ENCODE measurements at regions not wholly inside any gene's neighbourhood (a gene's known extent, or its start where the extent isn't known, plus 50 kb on each side); places are given as distances from the start of the nearest gene placed in this dataset.

DNA sequence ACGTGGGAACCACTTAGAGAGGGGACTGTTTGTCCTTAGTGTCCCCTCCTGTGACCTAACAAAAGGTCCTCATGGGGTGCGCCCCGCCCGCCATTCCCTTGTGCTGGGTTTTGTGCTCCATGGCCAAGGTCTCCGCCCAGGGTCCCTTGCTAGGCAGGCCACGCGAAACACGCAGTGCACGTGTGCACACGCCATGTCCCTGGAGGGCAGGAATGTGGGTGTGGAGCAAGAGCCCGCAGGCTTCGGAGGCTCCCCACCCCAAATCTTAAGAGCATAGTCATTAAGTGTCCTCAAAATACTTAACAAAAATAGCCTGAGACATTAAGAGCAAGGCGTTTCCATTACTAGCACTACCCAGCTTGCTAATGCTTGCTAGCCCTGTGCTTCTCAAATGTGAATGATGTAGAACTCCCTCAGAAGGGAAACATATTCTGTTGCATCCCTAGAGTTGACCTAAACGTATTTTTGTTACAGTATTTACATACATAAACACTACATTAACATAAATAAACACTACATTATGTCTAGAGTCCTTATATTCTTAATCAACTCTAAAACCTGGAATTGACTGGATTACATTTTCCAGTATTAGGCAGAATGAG, 117.6 kb upstream of the APCDD1 start:
- ATAC-seq (peak; percentile 96), DNase-seq (peak; percentile 86)
- no peaks in the 10 kb centered on the region for H3K27me3 ChIP-seq
- peak overlapping the region; percentile 36 for H3K27ac ChIP-seq
- intact Hi-C loops (cut with DNase I) = no loop called here
- no peaks in the 10 kb centered on the region for H3K4me1 ChIP-seq
- no peaks in the 10 kb centered on the region for H3K36me3 ChIP-seq
- H3K4me3 ChIP-seq = no peak overlapping the region
- H3K9me3 ChIP-seq = no peaks in the 10 kb centered on the region
- TF ChIP-seq, protein P1, sequence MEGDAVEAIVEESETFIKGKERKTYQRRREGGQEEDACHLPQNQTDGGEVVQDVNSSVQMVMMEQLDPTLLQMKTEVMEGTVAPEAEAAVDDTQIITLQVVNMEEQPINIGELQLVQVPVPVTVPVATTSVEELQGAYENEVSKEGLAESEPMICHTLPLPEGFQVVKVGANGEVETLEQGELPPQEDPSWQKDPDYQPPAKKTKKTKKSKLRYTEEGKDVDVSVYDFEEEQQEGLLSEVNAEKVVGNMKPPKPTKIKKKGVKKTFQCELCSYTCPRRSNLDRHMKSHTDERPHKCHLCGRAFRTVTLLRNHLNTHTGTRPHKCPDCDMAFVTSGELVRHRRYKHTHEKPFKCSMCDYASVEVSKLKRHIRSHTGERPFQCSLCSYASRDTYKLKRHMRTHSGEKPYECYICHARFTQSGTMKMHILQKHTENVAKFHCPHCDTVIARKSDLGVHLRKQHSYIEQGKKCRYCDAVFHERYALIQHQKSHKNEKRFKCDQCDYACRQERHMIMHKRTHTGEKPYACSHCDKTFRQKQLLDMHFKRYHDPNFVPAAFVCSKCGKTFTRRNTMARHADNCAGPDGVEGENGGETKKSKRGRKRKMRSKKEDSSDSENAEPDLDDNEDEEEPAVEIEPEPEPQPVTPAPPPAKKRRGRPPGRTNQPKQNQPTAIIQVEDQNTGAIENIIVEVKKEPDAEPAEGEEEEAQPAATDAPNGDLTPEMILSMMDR (IDR thresholded peaks at IDR 0.05) = no peak

DNA sequence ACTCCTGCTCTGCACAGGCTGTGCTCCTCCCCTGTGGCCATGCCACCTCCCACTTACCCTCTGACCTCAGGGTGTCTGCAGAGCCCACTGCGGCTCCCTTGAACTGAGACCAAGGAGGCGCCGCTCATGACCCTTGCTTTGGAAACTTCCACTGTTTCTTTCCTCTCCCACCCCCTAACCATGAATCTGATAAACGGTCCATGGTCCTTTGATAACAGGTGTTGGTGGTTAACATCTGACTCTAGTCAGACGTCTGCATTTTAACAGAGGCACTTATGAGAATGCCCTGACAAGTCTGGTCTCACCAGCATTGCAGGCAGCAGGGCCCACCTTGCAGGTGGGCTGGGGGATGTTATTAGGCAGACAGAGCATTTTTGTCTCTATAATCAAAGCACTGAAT, 113.6 kb upstream of the APCDD1 start:
- no peaks in the 10 kb centered on the region for H3K9me3 ChIP-seq
- H3K4me3 ChIP-seq = no peak overlapping the region
- H3K4me1 ChIP-seq = no peaks in the 10 kb centered on the region
- H3K27me3 ChIP-seq = no peaks in the 10 kb centered on the region
- H3K36me3 ChIP-seq = no peaks in the 10 kb centered on the region
- H3K27ac ChIP-seq = no peak overlapping the region
- ATAC-seq (no peak), DNase-seq (no peak)
- intact Hi-C loops (cut with DNase I) = no loop called here
- TF ChIP-seq, protein P1 (IDR thresholded peaks at IDR 0.05) = no peak

DNA sequence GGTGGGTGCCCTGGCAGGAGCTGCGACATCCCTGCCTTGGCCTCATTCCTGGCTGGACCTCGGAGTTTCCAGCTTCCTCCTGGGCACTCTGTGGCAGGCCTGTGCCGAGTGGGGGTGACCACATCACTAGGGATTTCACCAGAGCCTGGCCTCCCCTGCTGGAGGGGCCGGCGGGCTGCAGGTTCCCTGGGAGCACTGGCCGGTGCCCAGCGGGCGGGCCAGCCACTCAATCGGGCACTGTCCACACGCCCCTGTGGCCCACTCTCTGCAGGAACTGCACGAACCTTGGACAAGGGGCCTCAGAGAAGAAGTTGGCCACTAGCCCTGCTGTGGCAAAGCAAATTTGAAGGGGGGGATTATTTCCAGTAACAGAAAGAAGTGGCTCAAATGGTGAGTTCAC, 110.7 kb upstream of the APCDD1 start:
- ATAC-seq (peak; percentile 22), DNase-seq (no peak)
- TF ChIP-seq, protein P1 (IDR thresholded peaks at IDR 0.05) = no peak
- H3K27me3 ChIP-seq = no peaks in the 10 kb centered on the region
- no peaks in the 10 kb centered on the region for H3K36me3 ChIP-seq
- no peak overlapping the region for H3K27ac ChIP-seq
- H3K9me3 ChIP-seq = no peaks in the 10 kb centered on the region
- intact Hi-C loops (cut with DNase I) = no loop called here
- no peak overlapping the region for H3K4me3 ChIP-seq
- H3K4me1 ChIP-seq = no peaks in the 10 kb centered on the region

DNA sequence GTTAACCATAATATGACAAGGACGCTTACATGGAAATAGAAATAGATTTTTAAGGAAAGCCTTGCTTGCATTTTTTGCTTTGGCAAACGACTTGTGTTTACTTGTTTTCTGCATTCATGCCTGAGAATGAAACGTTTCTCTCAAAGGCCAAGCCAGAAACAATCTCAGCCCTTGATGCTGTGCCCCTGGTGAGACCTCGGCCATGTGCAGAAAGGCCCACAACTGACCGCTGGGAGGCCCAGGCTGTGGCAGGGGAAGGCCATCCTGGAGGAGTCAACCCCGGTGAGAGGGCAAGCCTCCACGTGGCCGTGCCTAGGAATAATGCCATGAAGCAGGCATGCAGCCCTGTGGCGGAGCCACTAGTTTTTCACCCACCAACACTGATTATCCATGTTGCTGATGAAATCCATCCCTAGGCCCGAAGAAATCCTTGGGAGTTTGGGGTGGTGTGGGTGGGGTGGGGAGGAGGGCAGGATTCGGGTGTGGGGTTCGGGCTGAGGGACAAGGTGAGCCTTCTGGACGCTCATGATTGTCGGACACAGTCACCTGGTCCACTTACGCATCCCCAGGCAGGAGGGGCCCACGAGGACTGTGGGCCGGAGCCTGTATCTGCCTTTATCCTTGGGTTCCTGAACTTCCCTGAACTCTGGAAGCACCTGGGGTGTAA, 107.6 kb upstream of the APCDD1 start:
- H3K9me3 ChIP-seq = no peaks in the 10 kb centered on the region
- no peaks in the 10 kb centered on the region for H3K27me3 ChIP-seq
- H3K4me3 ChIP-seq = no peak overlapping the region
- DNase-seq (no peak), ATAC-seq (no peak)
- intact Hi-C loops (cut with DNase I) = no loop called here
- no peaks in the 10 kb centered on the region for H3K4me1 ChIP-seq
- TF ChIP-seq, protein P1 (IDR thresholded peaks at IDR 0.05) = no peak
- no peaks in the 10 kb centered on the region for H3K36me3 ChIP-seq
- H3K27ac ChIP-seq = no peak overlapping the region

DNA sequence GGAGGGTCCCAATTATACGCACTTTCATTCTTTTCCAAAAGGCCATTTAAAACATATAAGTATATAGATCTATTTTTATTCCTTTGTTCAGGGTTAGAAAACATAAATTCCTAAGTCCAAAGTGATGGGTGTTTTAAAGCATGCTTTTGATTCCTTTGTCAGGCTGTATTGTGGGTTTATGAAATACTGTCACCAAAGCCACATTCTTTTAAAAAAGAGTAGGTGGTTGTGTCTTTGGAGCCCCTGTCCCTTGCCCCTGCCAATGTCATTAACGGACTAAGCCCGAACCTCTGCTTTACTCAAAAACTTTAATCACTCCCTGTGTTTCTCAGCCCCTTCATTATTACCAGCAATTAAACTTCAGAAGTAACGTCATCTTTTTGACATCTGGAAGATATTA, 104.9 kb upstream of the APCDD1 start:
- ATAC-seq = no peak

More for the DNA sequence above, 104.9 kb upstream of the APCDD1 start:
- no peaks in the 10 kb centered on the region for H3K9me3 ChIP-seq
- TF ChIP-seq, protein P1 (IDR thresholded peaks at IDR 0.05) = no peak
- no peaks in the 10 kb centered on the region for H3K27me3 ChIP-seq
- H3K36me3 ChIP-seq = no peaks in the 10 kb centered on the region
- intact Hi-C loops (cut with DNase I) = no loop called here
- H3K4me3 ChIP-seq = no peak overlapping the region
- H3K27ac ChIP-seq = no peak overlapping the region
- DNase-seq = no peak
- peaks cover 11% of the 10 kb centered on the region for H3K4me1 ChIP-seq
